Heart left ventricle (tissue), 13 donors: ENCODE measurements at regions not wholly inside any gene's neighbourhood (a gene's known extent, or its start where the extent isn't known, plus 50 kb on each side); places are given as distances from the start of the nearest gene placed in this dataset.

Experiments
- CTCF ChIP-seq, 12 donors: fragments of 200-600 bp; sonication (generic) in 4 of 12; IDR thresholded peaks; one replicate each; pipeline versions ENCODE4 v1.5.0 to v1.8.0; 2018 to 2022; ENCODE audit warnings: antibody characterized with exemption in 12 of 12, mild to moderate bottlenecking in 5 of 12
- POLR2A ChIP-seq, 2 donors: fragments of 450-650 bp; IDR thresholded peaks; one replicate each; pipeline ENCODE4 v1.6.1; 2017; ENCODE audit warnings: antibody characterized with exemption in 2 of 2, mild to moderate bottlenecking in 2 of 2, moderate library complexity in 2 of 2
- donor health status: ischemic (EF 13 %, LVEDD 7.1; RV severe dilation, severe dysfunction).
- donor health status: DM: no; HTN: yes; CAD: no.
- donor health status: DM: no; HTN: no; CAD: no.
- donor health status: ischemic (EF 25% LVEDD 6.9; RV normal size, moderate dysfunction).
- donor health status: ischemic (EF 25% LVEDD 5.7; RV mildly dilated, moderate dysfunction).
- donor health status: ischemic (EF 35%, LVEDD 5.7; RV mildly dilated, moderate dysfunction).
- donor health status: nonischemic (EF 11% LVEDD 7.7; RV severe dilation, severe dysfunction).
- donor health status: DM: yes; HTN: yes; CAD: no.
- donor health status: PGD.
- donor health status: ischemic (EF 29% LVEDD 5.4; RV normal size, mild dysfunction).
- donor health status: nonischemic (EF 23%, LVEDD 6.1; RV moderate dilation, normal function).

GRCh38 chr19:29285878-29286277, 72.9 kb upstream of the UQCRFS1 start:
- peak in 6 of 12 donors; percentile 6 to 35 (median 22) for TF ChIP-seq CTCF (IDR thresholded peaks at IDR 0.05)
- TF ChIP-seq POLR2A (IDR thresholded peaks at IDR 0.05): no peak
